ENCODE measurements at regions not wholly inside any gene's neighbourhood (a gene's known extent, or its start where the extent isn't known, plus 50 kb on each side); places are given as distances from the start of the nearest gene placed in this dataset.
"Not testable (repeated sequence)": the region's sequence is repeated elsewhere in the genome, so short reads cannot be mapped to it uniquely, and the experiment has no call there.

- not testable (repeated sequence) for DNase-seq
Observed at GRCh38 chr1:145553795-145554194, 54.0 kb upstream of the GPR89A start.

DNA sequence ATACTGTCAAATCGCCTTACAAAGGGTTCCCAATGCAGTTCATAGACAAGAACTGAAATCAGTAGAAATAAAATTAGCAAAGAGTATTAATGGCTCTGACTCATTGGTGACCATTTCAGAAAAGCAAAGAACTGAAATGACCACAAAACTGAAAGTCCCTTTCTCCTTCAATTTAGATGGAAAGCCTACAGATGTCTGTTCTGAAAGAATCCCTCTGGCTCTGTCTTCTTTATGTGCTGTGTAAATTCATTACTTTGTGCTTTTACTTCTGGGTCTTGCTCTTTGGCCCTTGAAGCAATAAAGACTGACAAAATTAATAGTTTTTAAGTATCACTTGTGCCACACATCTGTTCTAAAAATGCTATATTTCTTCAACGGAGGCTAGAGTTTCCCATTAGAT lies 62.7 kb upstream of the GPR89A start:
- no peak for DNase-seq

DNA sequence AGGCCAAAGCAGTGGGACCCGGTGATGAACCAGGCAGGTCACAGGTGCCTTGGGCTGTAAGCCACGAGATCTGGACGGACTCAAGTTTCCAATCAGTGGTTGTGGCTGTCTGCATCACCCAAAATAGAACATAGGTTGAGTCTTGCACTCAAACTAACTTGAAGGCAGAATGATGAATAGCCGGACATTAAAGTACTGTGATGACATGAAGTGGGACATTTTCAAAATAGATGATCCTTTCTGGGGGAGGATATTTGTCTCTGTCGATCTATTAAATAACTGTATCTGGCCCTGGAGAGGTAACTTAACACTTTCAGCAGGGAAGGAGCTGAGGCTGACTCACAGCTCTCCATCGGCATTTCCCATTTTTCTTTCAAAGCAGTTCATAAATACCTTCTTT lies 66.1 kb upstream of the GPR89A start:
- not testable (repeated sequence) for DNase-seq

DNA sequence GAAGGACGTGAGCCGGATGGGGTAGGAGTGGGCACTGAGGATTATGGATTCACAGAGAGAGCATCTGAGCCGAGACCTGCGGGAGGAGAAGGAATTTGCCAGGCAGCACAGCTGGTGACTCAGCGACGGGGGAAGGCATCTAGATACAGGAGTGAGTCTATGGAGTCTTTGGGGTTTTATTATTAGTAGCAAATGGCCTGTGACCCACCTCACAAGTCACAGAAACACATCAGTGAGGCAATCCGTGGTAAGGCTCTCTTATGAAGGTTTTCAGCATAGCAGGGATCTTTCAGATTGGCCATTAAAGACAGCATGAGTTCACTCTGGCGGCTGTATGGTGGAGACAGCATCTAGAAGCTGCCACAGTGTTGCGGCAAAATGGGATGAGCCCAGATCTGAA lies 66.5 kb upstream of the GPR89A start:
- not testable (repeated sequence) for DNase-seq

GRCh38 chr1:145538118-145538882 lies 69.5 kb upstream of the GPR89A start:
- DNase-seq, result not testable (repeated sequence)

DNA sequence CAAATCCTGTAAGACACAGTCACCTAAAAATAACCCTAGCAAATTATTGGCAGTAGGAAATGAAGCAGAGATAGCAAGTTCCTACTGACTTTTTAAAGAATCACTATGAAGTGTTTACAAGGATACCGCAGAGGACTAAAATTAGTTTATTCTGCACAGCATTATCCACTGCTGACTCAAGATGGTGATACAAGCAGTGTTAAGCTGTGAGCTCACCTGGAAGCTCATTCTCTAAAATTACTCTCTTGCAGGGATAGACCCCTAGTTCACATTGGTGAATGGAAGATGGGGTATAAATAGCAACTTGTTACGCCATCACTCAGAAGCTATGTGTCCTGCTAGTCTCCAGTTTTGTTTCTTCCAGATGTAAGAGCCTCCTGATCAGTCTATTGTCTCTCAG lies 70.8 kb upstream of the GPR89A start:
- DNase-seq, result not testable (repeated sequence)

GRCh38 chr1:145535461-145535860 lies 72.3 kb upstream of the GPR89A start:
- DNase-seq, result peak; percentile 26

- not testable (repeated sequence) for DNase-seq
Observed at GRCh38 chr1:145528068-145528564, 79.7 kb upstream of the GPR89A start.

DNA sequence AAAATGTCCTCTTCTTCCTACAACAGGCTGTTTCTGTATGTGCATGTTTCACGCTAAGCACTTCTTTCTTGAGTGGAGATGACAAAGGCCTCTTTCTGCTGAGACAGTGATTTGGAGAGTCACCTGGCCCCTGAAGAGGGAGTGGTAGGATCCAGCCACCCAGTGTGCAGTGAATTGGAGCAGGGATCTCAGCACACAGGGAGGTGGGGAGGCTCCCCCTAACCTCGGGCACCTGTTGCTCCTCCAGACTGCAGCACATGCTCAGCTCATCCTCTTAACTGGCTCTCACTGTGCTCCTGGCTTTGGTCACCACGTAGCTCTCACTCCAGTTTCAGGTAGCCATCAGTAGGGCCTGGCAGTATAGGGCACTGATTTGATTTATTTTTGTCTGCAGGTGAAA lies 87.6 kb upstream of the GPR89A start:
- not testable (repeated sequence) for DNase-seq

GRCh38 chr1:145519302-145519701 lies 88.5 kb upstream of the GPR89A start:
- DNase-seq, result not testable (repeated sequence)

DNA sequence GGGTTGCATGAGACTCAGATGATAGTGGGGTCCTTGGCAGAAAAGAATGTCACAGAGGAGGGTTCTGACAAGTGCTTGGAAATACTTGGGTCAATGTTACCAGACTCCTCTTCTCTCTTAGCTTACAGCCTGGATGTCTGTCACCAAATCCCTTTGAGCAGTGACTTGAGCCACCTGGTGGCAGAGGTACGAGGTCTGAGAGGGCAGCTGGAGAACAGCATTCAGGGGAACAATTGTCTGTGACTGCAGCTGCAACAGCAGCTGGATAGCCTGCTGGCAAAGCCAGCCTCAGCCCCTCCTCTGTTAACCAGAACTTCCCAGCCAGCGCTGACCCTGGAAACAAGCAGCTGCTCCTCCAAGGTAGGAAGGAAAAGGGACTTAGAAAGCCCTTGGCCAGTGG lies 87.6 kb upstream of the NBPF20 start:
- peak; percentile 75 for DNase-seq

DNA sequence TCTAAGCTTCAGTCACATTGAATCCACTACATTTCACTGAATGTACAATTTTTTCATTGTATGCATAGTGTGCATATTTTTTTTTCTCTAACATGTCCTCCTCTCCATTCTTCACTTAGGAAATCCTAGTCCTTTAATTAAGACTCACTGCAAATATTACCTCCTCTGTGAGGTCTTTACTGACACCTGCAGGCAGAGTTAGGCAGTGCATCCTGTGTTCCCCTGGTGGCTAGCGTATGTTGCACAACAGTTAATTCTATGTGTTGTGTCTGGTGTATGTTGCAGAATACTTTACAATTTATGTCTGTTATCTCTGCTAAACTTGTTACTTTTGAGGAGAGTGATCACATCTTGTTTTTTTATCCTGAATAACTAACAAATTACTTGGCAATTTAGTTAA lies 82.7 kb upstream of the NBPF20 start:
- DNase-seq, result not testable (repeated sequence)

DNA sequence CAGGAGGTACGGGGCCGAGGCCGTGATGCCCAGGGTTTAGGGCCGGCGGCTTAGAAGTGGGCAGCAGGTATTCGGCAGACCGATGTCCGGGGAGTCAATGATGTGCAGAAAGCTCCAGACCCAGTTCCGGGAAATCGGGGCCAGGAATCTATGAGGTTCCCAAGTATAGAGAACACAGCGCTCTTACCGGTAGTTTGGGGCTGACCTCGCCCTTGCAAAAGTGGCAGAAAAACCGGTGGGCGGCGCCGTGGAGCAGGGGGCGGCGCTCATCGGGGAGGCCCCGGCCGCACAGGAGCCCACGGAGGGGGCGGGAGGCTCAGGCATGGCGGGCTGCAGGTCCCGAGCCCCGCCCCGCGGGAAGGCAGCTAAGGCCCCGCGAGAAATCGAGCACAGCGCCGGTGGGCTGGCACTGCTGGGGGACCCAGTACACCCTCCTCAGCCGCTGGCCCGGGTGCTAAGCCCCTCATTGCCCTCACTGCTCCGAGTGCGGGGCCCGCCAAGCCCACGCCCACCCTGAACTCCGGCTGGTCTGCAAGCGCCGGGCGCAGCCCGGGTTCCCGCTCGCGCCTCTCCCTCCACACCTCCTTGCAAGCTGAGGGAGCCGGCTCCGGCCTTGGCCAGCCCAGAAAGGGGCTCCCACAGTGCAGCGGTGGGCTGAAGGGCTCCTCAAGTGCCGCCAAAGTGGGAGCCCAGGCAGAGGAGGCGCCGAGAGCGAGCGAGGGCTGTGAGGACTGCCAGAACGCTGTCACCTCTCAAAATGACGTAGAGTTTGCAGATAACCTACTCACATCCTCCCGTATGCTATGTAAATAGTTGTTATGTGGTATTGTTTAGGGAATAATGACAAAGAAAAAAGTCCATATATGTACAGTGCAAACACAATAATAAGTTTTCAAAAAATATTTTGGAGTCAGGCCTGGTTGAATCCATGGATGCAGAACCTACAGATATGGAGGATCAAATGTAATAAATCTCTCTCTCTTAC lies 80.6 kb upstream of the NBPF20 start:
- not testable (repeated sequence) for DNase-seq

- not testable (repeated sequence) for DNase-seq
Observed at GRCh38 chr1:145504834-145505413, 79.5 kb upstream of the NBPF20 start.

GRCh38 chr1:145504310-145504709 lies 78.9 kb upstream of the NBPF20 start:
- DNase-seq, result not testable (repeated sequence)

- not testable (repeated sequence) for DNase-seq
Observed at GRCh38 chr1:145500251-145500650, 74.8 kb upstream of the NBPF20 start.

- DNase-seq, result not testable (repeated sequence)
Observed at GRCh38 chr1:145495077-145495871, 69.9 kb upstream of the NBPF20 start.

- DNase-seq, result not testable (repeated sequence)
Observed at GRCh38 chr1:145488193-145488933, 63.0 kb upstream of the NBPF20 start.

DNA sequence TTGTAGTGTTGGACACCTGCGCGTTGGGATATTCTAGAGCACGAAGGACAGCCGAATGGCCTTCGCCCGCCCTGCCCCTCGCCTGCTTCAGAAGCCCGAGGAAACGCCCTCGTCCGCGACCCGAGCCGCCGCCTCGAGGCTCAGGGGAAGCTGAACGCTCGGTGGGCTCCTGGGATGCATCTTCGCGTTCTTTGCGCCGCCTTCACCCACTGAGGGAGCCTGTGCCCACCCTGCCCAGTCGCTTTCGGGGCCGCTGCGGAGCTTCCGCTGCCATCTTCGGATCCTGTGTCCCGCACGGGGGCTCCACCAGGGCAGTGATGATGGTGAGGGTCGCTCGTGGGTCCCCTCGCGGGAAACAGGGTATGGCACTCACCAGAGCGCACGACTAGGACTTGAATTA lies 61.8 kb upstream of the NBPF20 start:
- not testable (repeated sequence) for DNase-seq

GRCh38 chr1:145484257-145484656 lies 58.9 kb upstream of the NBPF20 start:
- DNase-seq, result not testable (repeated sequence)

DNA sequence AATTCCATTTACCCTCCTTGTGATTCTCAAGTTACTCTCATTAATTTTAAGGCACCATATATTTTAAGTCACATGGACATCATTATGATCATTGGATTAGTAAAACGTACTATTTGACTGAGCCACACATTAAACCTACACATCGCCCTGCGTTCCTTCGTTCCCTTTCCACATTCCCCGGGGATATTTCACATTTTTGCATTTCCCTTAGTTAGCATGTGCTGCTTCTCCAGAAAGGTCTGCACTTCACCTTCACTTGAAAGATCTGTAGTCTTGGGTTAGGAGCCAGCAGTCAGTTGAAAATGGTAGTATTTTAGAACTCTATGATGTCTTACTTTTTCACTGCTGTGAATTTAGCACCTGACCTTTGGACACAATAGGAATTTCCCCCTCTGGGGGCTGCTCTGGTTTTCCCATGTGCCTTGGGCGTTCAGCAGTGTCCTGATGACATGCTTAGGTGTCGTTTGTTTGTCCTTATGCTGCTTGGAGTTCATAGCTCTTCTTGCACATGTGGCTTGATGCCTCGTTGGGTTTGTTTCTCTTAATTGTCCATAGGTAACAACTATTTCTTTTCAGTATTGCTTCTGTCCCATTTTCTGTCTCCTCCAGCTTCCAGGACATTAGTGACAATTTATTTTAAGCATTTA lies 56.9 kb upstream of the NBPF20 start:
- not testable (repeated sequence) for DNase-seq
